ENCODE measurements at regions not wholly inside any gene's neighbourhood (a gene's known extent, or its start where the extent isn't known, plus 50 kb on each side); places are given as distances from the start of the nearest gene placed in this dataset.

DNA sequence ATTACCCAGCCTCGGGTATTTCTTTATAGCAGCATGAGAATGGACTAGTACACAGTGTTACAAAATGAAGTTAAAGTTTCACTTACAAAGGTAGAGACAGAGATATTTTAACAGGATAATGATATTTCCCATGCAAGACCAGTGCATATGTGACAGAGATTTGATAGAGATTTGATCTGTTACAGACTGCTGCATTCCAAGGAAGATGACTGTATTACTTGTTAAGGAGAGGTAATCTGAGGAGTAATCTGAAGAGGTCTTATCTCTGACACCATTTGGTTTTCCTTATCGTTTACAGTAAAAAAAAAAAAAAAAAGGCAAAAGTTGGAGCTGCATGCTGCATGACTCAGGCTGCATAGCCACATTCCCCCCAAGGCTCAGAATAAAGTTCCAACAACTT lies 289.6 kb downstream of the POM121L12 start (continued):
- no peak for TF ChIP-seq ZFP36L1 (CRISPR knock-in tag; IDR thresholded peaks at IDR 0.05)
- TF ChIP-seq ZNF567 (CRISPR knock-in tag; IDR thresholded peaks at IDR 0.05; ENCODE audit: borderline replicate concordance), result no peak
- TF ChIP-seq, protein P1, sequence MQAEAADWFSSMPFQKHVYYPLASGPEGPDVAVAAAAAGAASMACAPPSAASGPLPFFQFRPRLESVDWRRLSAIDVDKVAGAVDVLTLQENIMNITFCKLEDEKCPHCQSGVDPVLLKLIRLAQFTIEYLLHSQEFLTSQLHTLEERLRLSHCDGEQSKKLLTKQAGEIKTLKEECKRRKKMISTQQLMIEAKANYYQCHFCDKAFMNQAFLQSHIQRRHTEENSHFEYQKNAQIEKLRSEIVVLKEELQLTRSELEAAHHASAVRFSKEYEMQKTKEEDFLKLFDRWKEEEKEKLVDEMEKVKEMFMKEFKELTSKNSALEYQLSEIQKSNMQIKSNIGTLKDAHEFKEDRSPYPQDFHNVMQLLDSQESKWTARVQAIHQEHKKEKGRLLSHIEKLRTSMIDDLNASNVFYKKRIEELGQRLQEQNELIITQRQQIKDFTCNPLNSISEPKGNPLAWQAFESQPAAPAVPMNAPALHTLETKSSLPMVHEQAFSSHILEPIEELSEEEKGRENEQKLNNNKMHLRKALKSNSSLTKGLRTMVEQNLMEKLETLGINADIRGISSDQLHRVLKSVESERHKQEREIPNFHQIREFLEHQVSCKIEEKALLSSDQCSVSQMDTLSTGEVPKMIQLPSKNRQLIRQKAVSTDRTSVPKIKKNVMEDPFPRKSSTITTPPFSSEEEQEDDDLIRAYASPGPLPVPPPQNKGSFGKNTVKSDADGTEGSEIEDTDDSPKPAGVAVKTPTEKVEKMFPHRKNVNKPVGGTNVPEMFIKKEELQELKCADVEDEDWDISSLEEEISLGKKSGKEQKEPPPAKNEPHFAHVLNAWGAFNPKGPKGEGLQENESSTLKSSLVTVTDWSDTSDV (CRISPR knock-in tag; IDR thresholded peaks at IDR 0.05), result no peak
- TF ChIP-seq MBNL3 (CRISPR knock-in tag; conservative IDR thresholded peaks at IDR 0.05), result no peak
- TF ChIP-seq, protein P2, sequence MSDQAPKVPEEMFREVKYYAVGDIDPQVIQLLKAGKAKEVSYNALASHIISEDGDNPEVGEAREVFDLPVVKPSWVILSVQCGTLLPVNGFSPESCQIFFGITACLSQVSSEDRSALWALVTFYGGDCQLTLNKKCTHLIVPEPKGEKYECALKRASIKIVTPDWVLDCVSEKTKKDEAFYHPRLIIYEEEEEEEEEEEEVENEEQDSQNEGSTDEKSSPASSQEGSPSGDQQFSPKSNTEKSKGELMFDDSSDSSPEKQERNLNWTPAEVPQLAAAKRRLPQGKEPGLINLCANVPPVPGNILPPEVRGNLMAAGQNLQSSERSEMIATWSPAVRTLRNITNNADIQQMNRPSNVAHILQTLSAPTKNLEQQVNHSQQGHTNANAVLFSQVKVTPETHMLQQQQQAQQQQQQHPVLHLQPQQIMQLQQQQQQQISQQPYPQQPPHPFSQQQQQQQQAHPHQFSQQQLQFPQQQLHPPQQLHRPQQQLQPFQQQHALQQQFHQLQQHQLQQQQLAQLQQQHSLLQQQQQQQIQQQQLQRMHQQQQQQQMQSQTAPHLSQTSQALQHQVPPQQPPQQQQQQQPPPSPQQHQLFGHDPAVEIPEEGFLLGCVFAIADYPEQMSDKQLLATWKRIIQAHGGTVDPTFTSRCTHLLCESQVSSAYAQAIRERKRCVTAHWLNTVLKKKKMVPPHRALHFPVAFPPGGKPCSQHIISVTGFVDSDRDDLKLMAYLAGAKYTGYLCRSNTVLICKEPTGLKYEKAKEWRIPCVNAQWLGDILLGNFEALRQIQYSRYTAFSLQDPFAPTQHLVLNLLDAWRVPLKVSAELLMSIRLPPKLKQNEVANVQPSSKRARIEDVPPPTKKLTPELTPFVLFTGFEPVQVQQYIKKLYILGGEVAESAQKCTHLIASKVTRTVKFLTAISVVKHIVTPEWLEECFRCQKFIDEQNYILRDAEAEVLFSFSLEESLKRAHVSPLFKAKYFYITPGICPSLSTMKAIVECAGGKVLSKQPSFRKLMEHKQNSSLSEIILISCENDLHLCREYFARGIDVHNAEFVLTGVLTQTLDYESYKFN (CRISPR knock-in tag; conservative IDR thresholded peaks at IDR 0.05), result no peak

DNA sequence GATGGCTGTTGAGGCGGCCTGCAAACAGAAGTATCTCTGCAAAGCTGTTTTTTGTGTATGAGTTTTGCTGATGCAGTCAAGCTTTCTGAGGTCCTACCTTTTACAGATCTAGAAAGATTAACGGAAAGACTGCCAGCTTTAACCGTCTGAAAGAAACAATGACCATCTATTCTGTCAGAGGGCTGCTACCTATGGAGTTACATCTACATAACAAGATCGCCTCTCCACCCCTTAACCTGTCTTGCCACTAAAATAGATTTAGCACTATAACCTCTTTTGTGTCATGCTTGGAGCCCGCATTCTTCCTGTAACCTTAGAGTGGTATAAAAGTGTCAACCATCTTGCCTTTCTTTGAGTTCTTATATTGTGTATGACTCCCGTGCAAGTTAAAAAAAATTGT lies 291.2 kb downstream of the POM121L12 start:
- Histone ChIP-seq H3K9me3 (ENCODE audit: low read length) (peaks cover 55% of the 10 kb centered on the region), H3K36me3 (replicated peaks in 1 of 2; ENCODE audit: control insufficient read depth in 1 of 2, insufficient read depth in 2 of 2, low read length in 2 of 2) (no peaks in the 10 kb centered on the region), H3K4me2 (ENCODE audit: low read depth, low read length) (no peak overlapping the region), H2AFZ (ENCODE audit: low read length) (no peak overlapping the region), H3K79me2 (ENCODE audit: insufficient read depth, low read length) (no peaks in the 10 kb centered on the region), H3K4me1 (ENCODE audit: insufficient read depth, low read length) (no peaks in the 10 kb centered on the region), H3K4me3 (replicated peaks in 1 of 3; ENCODE audit: insufficient read depth in 1 of 3, low read depth in 2 of 3, low read length in 3 of 3) (no peak overlapping the region), H4K20me1 (ENCODE audit: insufficient read depth, low read length) (no peaks in the 10 kb centered on the region), H3K27me3 (ENCODE audit: control insufficient read depth in 1 of 2, insufficient read depth in 2 of 2, low read length in 2 of 2) (no peaks in the 10 kb centered on the region), H3K27ac (ENCODE audit: extremely low read length, insufficient read depth, low read length) (no peak overlapping the region), H3K9ac (ENCODE audit: insufficient read depth, low read depth, low read length) (no peak overlapping the region)
- POLR2A ChIA-PET, result no interaction called here
- ATAC-seq (no peak), DNase-seq (ENCODE audit: low spot score) (no peak), FAIRE-seq (no peak)
- CTCF ChIA-PET (ENCODE audit: low intra/inter-chr PET ratio, low total read pairs), result no interaction called here
- in situ Hi-C loops (cut with HindIII; ENCODE audit: extremely low pct_ligation_motif_present, low pct_unique_long_range_greater_than_20kb), result no loop called here
- 15% methylated on average over 6 of the region's 6 CpGs for WGBS (ENCODE audit: low lambda C conversion rate)
- no TSS peak for BruUV-seq (replicated peaks)
- intact Hi-C loops (cut with micrococcal nuclease; ENCODE audit: unreplicated experiment), result no loop called here
- TF ChIP-seq TMF1 (CRISPR knock-in tag; IDR thresholded peaks at IDR 0.05; ENCODE audit: low read depth), result no peak
- no peak for TF ChIP-seq SUZ12 (IDR thresholded peaks at IDR 0.05; ENCODE audit: low read depth, low read length)
- TF ChIP-seq ELF1 (CRISPR knock-in tag; IDR thresholded peaks at IDR 0.05), result no peak
- TF ChIP-seq CREB1 (IDR thresholded peaks at IDR 0.05), result no peak
- TF ChIP-seq CREB1 (CRISPR knock-in tag; IDR thresholded peaks at IDR 0.05), result no peak
- TF ChIP-seq POGZ (CRISPR knock-in tag; IDR thresholded peaks at IDR 0.05), result no peak
- no peak for TF ChIP-seq SIN3B (IDR thresholded peaks at IDR 0.05; ENCODE audit: low read length)
- TF ChIP-seq SNAI1 (CRISPR knock-in tag; IDR thresholded peaks at IDR 0.05; ENCODE audit: borderline replicate concordance), result no peak

Measured in HepG2 (cell line).